GM18861 (cell line): ENCODE measurements at regions not wholly inside any gene's neighbourhood (a gene's known extent, or its start where the extent isn't known, plus 50 kb on each side); places are given as distances from the start of the nearest gene placed in this dataset.

Source experiments
- ATAC-seq: cut with Tn5 transposase; IDR thresholded peaks from one replicate; pipeline ENCODE4 v1.9.1; 2021; ENCODE audit not compliant: unreplicated experiment

GRCh38 chr7:136189506-136189998 lies 212.4 kb upstream of the MTPN start:
- no peak for ATAC-seq

GRCh38 chr7:136186281-136186680 lies 209.1 kb upstream of the MTPN start:
- no peak for ATAC-seq

- no peak for ATAC-seq
These were observed 207.6 kb upstream of the MTPN start for GRCh38 chr7:136184719-136185118.

- ATAC-seq = no peak
These were observed 206.8 kb upstream of the MTPN start for GRCh38 chr7:136183981-136184380.

GRCh38 chr7:136180984-136181383 lies 203.8 kb upstream of the MTPN start:
- ATAC-seq = no peak

- ATAC-seq = no peak
These were observed 202.9 kb upstream of the MTPN start for GRCh38 chr7:136179851-136180721.

- no peak for ATAC-seq
These were observed 202.0 kb upstream of the MTPN start for GRCh38 chr7:136179154-136179553.

- ATAC-seq = no peak
These were observed 197.4 kb upstream of the MTPN start for GRCh38 chr7:136174477-136175125.

GRCh38 chr7:136173874-136174273 lies 196.7 kb upstream of the MTPN start:
- ATAC-seq = no peak

- ATAC-seq = no peak
These were observed 194.1 kb upstream of the MTPN start for GRCh38 chr7:136171233-136171632.

- ATAC-seq = no peak
These were observed 191.7 kb upstream of the MTPN start for GRCh38 chr7:136168821-136169220.

GRCh38 chr7:136167991-136168390 lies 190.8 kb upstream of the MTPN start:
- no peak for ATAC-seq

- ATAC-seq = no peak
These were observed 189.4 kb upstream of the MTPN start for GRCh38 chr7:136166521-136166920.

GRCh38 chr7:136163340-136163801 lies 186.2 kb upstream of the MTPN start:
- ATAC-seq = no peak

- no peak for ATAC-seq
These were observed 173.2 kb upstream of the MTPN start for GRCh38 chr7:136150311-136150710.

- ATAC-seq = no peak
These were observed 171.8 kb upstream of the MTPN start for GRCh38 chr7:136148920-136149319.

- ATAC-seq = no peak
These were observed 169.8 kb upstream of the MTPN start for GRCh38 chr7:136146925-136147324.

GRCh38 chr7:136144182-136144581 lies 167.0 kb upstream of the MTPN start:
- no peak for ATAC-seq

- no peak for ATAC-seq
These were observed 166.1 kb upstream of the MTPN start for GRCh38 chr7:136143271-136143670.

GRCh38 chr7:136142583-136142982 lies 165.4 kb upstream of the MTPN start:
- ATAC-seq = no peak

- no peak for ATAC-seq
These were observed 163.3 kb upstream of the MTPN start for GRCh38 chr7:136140469-136140868.

- ATAC-seq = no peak
These were observed 162.3 kb upstream of the MTPN start for GRCh38 chr7:136139417-136139816.
